HG02642 (cell line): ENCODE measurements at regions not wholly inside any gene's neighbourhood (a gene's known extent, or its start where the extent isn't known, plus 50 kb on each side); places are given as distances from the start of the nearest gene placed in this dataset.

Source experiments
- ATAC-seq: cut with Tn5 transposase; IDR thresholded peaks from one replicate; pipeline ENCODE4 v1.9.1; 2021; ENCODE audit warnings: mild to moderate bottlenecking; ENCODE audit not compliant: unreplicated experiment, poor library complexity

DNA sequence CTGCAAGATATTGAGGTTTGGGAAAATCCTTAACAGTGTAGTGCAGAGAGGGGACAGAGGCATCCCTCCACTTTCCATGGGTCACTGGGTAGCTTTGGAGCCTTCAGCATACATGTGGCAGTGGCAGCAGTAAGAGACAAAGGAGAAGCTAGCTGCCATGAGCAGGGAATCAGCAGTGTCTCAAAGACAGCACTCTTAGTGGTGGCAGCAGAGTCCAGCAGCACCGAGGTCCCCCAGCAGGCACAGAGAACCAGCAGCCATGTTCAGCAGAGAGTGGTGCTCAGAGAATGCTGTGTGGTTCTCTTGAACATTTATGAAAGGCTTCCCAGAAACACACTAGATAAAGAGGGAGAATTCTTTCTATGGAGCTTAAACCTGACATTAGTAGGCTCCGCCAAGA, 308.5 kb downstream of the CENPC start:
- no peak for ATAC-seq

DNA sequence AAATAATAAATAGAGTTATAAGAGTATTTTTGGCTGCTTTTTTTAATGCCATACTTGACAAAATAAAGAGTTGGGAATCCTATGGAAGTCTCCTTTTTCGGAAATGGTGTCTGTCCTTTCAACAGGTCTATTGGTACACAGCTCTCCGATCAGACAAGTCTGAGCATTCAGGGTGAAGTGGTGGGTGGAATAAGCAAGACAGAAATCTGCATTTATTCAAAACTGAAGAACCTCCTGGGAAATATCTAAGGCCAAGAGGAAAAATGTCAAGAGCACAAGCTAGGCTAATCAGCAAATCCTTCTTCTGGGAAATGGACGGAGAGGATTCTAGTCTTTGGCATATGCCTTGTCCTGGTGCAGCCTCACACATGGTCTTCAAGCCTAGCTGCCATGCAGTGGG, 309.0 kb downstream of the CENPC start:
- ATAC-seq: no peak

GRCh38 chr4:67234296-67234695, 311.0 kb downstream of the CENPC start:
- ATAC-seq: no peak

DNA sequence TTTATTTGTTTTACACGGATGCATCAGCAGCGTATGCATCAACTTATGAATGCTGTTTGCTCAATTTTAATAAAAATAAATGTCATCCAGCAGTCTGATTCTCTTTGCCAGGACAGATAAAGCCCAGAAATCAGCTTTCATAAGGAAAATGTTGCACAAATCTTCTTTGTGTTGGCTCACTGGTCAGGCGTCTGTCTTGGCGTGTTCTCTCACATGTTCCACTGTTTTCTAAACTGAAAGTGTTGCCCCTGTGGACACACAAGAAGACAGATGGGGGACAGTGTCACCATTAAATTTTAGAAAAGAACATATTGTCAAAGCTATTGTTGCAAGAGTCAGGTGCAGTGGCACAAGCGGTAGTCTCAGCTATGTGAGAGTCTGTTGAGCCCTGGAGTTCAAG, 316.2 kb downstream of the CENPC start:
- ATAC-seq: no peak

- ATAC-seq: no peak
Measured at GRCh38 chr4:67220861-67221260, 324.4 kb downstream of the CENPC start.

DNA sequence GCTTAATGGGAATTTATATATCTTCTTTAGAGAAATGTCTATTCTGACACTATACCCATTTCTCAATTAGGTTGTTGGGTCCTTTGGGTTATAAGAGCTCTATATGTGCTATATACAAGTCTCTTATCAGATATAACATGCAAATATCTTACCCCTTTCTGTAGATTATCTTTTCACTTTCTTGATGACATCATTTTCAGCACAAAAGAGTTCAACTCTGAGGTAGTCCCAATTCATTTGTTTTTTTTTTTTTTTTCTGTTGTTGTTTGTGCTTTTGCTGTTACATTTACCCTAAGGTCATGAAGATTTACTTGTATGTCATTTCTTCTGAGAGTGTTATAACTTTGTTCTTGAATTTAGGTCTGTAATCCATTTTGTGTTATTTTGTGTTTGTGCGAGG, 326.4 kb downstream of the CENPC start:
- no peak for ATAC-seq

GRCh38 chr4:67207941-67208441, 337.3 kb downstream of the CENPC start:
- no peak for ATAC-seq

- ATAC-seq: no peak
Measured at GRCh38 chr4:67204441-67204840, 340.9 kb downstream of the CENPC start.

- ATAC-seq: no peak
Measured at GRCh38 chr4:67201334-67201733, 344.0 kb downstream of the CENPC start.

- no peak for ATAC-seq
Measured at GRCh38 chr4:67198727-67199126, 346.6 kb downstream of the CENPC start.

- no peak for ATAC-seq
Measured at GRCh38 chr4:67167849-67168248, 377.5 kb downstream of the CENPC start.

GRCh38 chr4:67162690-67163089, 382.6 kb downstream of the CENPC start:
- no peak for ATAC-seq

- ATAC-seq: no peak
Measured at GRCh38 chr4:67161311-67161710, 384.0 kb downstream of the CENPC start.

DNA sequence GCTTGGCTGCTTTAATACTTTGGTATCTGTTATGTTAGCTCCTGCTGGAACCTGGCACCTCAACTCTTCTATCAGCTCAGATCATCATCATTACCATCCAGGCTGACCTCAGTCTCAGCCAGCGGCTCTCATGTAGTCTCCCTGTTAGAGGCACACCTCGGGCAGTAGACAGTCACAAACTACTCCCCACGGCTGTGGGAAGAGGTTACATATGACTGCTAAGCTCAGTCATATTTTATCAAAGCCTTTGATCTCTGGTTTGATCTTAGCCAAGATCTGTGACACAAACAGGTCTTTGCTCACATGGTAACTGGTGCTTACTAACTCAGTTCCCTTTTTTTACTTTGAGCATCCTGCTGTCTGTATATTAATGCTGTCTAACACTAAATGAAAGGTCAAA, 384.9 kb downstream of the CENPC start:
- ATAC-seq: no peak

GRCh38 chr4:67158666-67159065, 386.6 kb downstream of the CENPC start:
- ATAC-seq: no peak

DNA sequence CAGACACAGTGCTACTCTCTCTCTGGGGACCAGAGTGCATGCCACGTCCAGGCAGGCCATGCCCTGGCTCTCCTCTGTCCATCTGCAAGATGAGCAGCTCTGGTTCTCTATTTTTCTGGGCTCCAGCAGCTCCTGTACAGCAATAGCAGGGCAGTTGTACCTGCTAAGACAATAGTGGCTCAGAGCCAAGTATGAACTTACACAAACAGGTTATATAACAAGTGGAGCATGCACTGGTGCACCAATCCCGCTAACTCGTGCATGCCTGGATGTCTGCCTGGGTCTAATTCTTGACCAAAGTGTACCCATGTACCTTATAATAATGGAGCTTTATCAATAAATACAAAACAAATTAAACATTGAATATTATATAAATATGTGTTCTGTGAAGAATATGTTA, 392.3 kb downstream of the CENPC start:
- ATAC-seq: no peak

DNA sequence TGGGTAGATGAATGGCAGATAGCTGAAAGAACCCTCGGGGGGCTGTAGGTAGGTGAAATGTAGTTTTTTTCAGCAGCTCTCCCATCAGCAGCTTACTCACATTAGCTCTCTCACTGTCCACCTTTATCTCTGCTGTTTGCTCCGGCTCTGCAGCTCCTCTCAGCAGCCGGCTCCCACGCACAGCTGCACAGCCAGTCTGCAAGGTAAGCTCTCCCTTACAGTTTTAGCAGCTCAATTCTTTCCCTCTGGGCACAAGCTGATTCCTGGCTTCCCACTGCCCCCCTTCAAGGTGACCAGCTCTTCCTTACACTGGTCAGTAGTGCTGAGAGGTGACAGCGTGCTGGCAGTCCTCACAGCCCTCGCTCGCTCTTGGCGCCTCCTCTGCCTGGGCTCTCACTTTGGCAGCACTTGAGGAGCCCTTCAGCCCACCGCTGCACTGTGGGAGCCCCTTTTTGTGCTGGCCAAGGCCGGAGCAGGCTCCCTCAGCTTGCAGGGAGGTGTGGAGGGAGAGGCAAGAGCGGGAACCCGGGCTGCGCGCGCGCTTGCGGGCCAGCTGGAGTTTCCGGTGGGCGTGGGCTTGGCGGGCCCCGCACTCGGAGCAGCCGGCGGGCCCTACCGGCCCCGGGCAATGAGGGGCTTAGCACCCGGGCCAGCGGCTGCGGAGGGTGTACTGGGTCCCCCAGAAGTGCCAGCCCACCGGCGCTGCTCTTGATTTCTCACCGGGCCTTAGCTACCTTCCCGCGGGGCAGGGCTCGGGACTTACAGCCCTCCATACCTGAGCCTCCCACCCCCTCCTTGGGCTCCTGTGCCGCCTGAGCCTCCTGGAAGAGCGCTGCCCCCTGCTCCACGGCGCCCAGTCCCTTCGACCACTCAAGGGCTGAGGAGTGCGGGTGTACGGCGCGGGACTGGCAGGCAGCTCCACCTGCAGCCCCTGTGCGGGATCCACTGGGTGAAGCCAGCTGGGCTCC, 393.6 kb downstream of the CENPC start:
- ATAC-seq: no peak

GRCh38 chr4:67141586-67141985, 403.7 kb downstream of the CENPC start:
- no peak for ATAC-seq

DNA sequence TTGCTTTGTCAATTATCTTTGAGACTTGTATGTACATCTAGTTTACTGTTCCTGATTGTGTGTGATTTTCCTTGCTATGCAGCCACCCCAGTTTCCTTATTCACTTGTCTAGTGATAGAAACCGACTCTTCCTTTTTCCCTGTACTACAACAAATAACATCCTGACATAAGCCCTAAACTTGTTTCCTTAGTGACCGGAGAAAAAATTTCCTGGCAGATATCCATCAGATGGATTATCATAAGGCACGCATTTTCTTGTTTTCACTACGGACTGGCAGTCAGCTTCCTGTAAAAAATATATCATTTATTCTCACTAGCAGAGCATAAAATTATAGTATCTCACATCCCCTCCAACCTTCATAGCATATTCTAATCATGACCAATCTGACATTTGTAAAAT, 410.7 kb downstream of the CENPC start:
- no peak for ATAC-seq

DNA sequence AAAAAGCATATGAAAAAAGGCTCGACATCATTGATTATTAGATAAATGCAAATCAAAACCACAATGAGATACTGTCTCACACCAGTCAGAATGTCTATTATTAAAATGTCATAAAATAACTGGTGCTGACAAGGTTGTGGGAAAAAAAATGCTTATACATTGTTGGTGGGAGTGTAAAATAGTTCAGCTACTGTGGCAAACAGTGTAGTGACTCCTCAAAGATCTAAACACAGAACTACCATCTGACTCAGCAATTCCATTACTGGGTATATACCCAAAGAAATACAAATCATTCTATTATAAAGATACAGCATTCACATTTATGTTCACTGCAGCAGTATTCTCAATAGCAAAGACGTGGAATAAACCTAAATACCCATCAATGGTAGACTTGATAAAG, 412.1 kb downstream of the CENPC start:
- ATAC-seq: no peak

DNA sequence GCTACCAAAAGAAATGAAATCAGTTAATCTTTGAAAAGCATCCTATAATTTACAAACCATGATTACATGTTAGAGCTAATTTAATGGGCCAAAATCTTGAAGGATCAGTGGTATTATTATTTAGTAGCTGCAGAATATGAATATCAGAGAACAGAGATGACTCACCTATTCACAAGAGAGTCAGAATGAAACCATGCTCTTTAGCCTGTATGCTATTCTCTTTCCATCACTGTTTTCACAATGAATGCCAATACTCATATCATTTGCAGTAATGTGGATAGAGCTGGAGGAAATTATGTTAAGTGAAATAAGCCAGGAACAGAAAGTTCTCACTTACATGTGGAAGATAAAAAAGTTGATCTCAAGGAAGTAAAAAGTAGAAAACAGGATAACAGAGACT, 414.1 kb downstream of the CENPC start:
- peak; percentile 90 for ATAC-seq

GRCh38 chr4:67130411-67130810, 414.9 kb downstream of the CENPC start:
- no peak for ATAC-seq
